SKM-1 (cell line): ENCODE measurements at regions not wholly inside any gene's neighbourhood (a gene's known extent, or its start where the extent isn't known, plus 50 kb on each side); places are given as distances from the start of the nearest gene placed in this dataset.
A peak's percentile ranks its signal among the peaks of the same experiment; 100 is the strongest.
"Not testable (repeated sequence)": the region's sequence is repeated elsewhere in the genome, so short reads cannot be mapped to it uniquely, and the experiment has no call there.

Experiments
- DNase-seq: peaks from one replicate; lab custom pipeline; 2025; ENCODE audit not compliant: unreplicated experiment; lab: John Stamatoyannopoulos, UW

GRCh38 chr15:62657501-62657900 is 385.0 kb upstream of the TPM1 start:
- not testable (repeated sequence) for DNase-seq

- peak; percentile 35 for DNase-seq
Measured at GRCh38 chr15:62658498-62658897, 384.0 kb upstream of the TPM1 start.

GRCh38 chr15:62663547-62663946 is 379.0 kb upstream of the TPM1 start:
- no peak for DNase-seq

- DNase-seq, result no peak
Measured at GRCh38 chr15:62665449-62665848, 377.1 kb upstream of the TPM1 start.

GRCh38 chr15:62666046-62666445 is 376.5 kb upstream of the TPM1 start:
- no peak for DNase-seq

GRCh38 chr15:62672268-62672667 is 370.3 kb upstream of the TPM1 start:
- DNase-seq, result no peak

- no peak for DNase-seq
Measured at GRCh38 chr15:62676891-62677290, 365.7 kb upstream of the TPM1 start.

GRCh38 chr15:62681939-62682896 is 360.3 kb upstream of the TPM1 start:
- DNase-seq, result no peak

- DNase-seq, result not testable (repeated sequence)
Measured at GRCh38 chr15:62683192-62683591, 359.4 kb upstream of the TPM1 start.

GRCh38 chr15:62684123-62684808 is 358.3 kb upstream of the TPM1 start:
- no peak for DNase-seq

- no peak for DNase-seq
Measured at GRCh38 chr15:62691008-62691407, 351.5 kb upstream of the TPM1 start.

GRCh38 chr15:62697636-62698035 is 344.9 kb upstream of the TPM1 start:
- no peak for DNase-seq

- DNase-seq, result no peak
Measured at GRCh38 chr15:62698646-62699045, 343.9 kb upstream of the TPM1 start.

GRCh38 chr15:62706317-62706716 is 336.2 kb upstream of the TPM1 start:
- no peak for DNase-seq

GRCh38 chr15:62708470-62708869 is 334.1 kb upstream of the TPM1 start:
- no peak for DNase-seq

- DNase-seq, result no peak
Measured at GRCh38 chr15:62709261-62709660, 333.3 kb upstream of the TPM1 start.

- no peak for DNase-seq
Measured at GRCh38 chr15:62711691-62712454, 330.7 kb upstream of the TPM1 start.

GRCh38 chr15:62712455-62712839 is 330.1 kb upstream of the TPM1 start:
- no peak for DNase-seq

- DNase-seq, result no peak
Measured at GRCh38 chr15:62715946-62716345, 326.6 kb upstream of the TPM1 start.

GRCh38 chr15:62717496-62717895 is 325.1 kb upstream of the TPM1 start:
- no peak for DNase-seq

GRCh38 chr15:62719316-62719715 is 323.2 kb upstream of the TPM1 start:
- DNase-seq, result no peak
